ENCODE measurements at regions not wholly inside any gene's neighbourhood (a gene's known extent, or its start where the extent isn't known, plus 50 kb on each side); places are given as distances from the start of the nearest gene placed in this dataset.

DNA sequence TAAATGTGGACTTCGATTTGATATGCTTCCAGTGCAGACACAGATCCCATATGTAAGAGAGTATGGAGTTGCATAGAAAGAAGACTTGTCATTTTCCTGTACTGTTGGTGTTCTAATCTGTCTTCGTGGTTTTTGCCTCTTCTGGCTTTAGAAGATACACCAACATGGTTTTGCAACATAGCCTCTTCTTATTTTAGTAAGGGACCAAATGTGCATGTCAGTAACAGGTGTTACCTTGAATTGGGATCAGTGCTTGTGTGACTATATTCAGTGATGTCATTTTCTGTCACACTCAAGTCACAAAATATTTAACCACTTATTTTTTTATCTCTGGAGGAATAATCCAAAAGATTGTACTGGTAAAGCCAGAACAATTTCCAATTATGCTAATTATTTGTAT is 140.4 kb downstream of the SNRPN start:
- TF ChIP-seq, protein P1, sequence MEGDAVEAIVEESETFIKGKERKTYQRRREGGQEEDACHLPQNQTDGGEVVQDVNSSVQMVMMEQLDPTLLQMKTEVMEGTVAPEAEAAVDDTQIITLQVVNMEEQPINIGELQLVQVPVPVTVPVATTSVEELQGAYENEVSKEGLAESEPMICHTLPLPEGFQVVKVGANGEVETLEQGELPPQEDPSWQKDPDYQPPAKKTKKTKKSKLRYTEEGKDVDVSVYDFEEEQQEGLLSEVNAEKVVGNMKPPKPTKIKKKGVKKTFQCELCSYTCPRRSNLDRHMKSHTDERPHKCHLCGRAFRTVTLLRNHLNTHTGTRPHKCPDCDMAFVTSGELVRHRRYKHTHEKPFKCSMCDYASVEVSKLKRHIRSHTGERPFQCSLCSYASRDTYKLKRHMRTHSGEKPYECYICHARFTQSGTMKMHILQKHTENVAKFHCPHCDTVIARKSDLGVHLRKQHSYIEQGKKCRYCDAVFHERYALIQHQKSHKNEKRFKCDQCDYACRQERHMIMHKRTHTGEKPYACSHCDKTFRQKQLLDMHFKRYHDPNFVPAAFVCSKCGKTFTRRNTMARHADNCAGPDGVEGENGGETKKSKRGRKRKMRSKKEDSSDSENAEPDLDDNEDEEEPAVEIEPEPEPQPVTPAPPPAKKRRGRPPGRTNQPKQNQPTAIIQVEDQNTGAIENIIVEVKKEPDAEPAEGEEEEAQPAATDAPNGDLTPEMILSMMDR (IDR thresholded peaks at IDR 0.05): no peak
- TF ChIP-seq POLR2A (IDR thresholded peaks at IDR 0.05): no peak

All from vagina (tissue), 2 donors.